ENCODE measurements at regions not wholly inside any gene's neighbourhood (a gene's known extent, or its start where the extent isn't known, plus 50 kb on each side); places are given as distances from the start of the nearest gene placed in this dataset.

DNA sequence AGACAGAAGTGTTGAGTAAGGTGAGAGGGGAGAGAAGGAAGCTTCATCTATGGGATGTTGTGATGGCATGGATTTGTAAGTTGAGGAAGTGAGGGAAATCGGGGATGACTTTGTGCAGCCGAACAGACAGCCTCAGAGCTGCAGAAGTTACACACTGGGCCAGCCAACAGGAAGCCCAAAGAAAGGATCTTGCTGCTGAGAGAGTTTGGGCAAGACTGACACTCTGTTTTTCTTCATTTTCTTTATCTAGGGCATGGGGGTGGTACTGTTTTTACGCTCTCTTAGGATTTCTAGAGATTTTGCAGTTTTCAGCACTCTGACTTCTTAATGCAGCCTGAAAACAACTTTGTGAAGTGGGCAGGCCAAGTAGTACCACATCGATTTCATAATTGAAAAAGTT, 509.9 kb upstream of the TENM4 start:
- H3K79me1 ChIP-seq (ENCODE audit: low read depth, low read length): no peaks in the 10 kb centered on the region
- no peak overlapping the region for H3K4ac ChIP-seq (replicated peaks; ENCODE audit: insufficient read length, low read depth, low read length)
- H4K5ac ChIP-seq (ENCODE audit: insufficient read length, low read depth, low read length): no peak overlapping the region
- H2BK20ac ChIP-seq (ENCODE audit: low read length): no peak overlapping the region
- no peak overlapping the region for H3K14ac ChIP-seq (ENCODE audit: insufficient read length)
- no peak overlapping the region for H2BK5ac ChIP-seq (ENCODE audit: low read depth, low read length)
- CTCF ChIA-PET (ENCODE audit: partially characterized antibody): interaction anchor here (1.0 to 1.6 kb wide), 6 partner anchors 19 to 332 kb away, joined by 3 to 5 read pairs (median 4); no protein-coding TSS in a partner anchor
- H3K79me2 ChIP-seq (ENCODE audit: control insufficient read depth in 1 of 2, insufficient read depth in 2 of 2, low read length in 2 of 2): no peaks in the 10 kb centered on the region
- no peak overlapping the region for H2AK5ac ChIP-seq (ENCODE audit: low read depth, low read length)
- no peak overlapping the region for H2BK120ac ChIP-seq (replicated peaks; ENCODE audit: low read depth, low read length)
- no peak overlapping the region for H2AFZ ChIP-seq (ENCODE audit: low read length)
- POLR2A ChIA-PET (ENCODE audit: partially characterized antibody): no interaction called here
- no peaks in the 10 kb centered on the region for H3K27me3 ChIP-seq (replicated peaks in 1 of 4; ENCODE audit: control insufficient read depth in 3 of 4, extremely low read depth in 1 of 4, insufficient read depth in 3 of 4, low read length in 3 of 4)
- no peak overlapping the region for H3K9ac ChIP-seq (replicated peaks in 1 of 4; ENCODE audit: extremely low read depth in 1 of 4, low read depth in 3 of 4, low read length in 3 of 4)
- H2BK15ac ChIP-seq (ENCODE audit: low read length): no peak overlapping the region
- no peak for DNase-seq (ENCODE audit: low read depth in 1 of 2, low spot score in 2 of 2)
- no peak overlapping the region for H3K27ac ChIP-seq (ENCODE audit: low read depth, low read length)
- no peak overlapping the region for H3K23ac ChIP-seq (ENCODE audit: insufficient read length)
- no peaks in the 10 kb centered on the region for H4K20me1 ChIP-seq (replicated peaks in 1 of 2; ENCODE audit: control insufficient read depth in 1 of 2, insufficient read depth in 2 of 2, low read length in 2 of 2)
- H2BK12ac ChIP-seq (ENCODE audit: low read depth, low read length): no peak overlapping the region
- H3K18ac ChIP-seq (ENCODE audit: extremely low read depth, low read length): no peak overlapping the region
- H3K4me1 ChIP-seq (replicated peaks in 1 of 4; ENCODE audit: control insufficient read depth in 3 of 4, insufficient read depth in 4 of 4, low read length in 3 of 4): no peaks in the 10 kb centered on the region
- no peak overlapping the region for H4K8ac ChIP-seq (ENCODE audit: extremely low read depth, insufficient read depth, low read length)
- H3K4me2 ChIP-seq (ENCODE audit: insufficient read depth in 1 of 2, low read depth in 2 of 2, low read length in 2 of 2): no peak overlapping the region
- no peaks in the 10 kb centered on the region for H3K9me3 ChIP-seq (ENCODE audit: insufficient read depth in 2 of 2, low read depth in 1 of 2, low read length in 1 of 2)
- no peak overlapping the region for H4K91ac ChIP-seq (replicated peaks; ENCODE audit: insufficient read length, low read length)
- FAIRE-seq: no peak
- no peak overlapping the region for H3K4me3 ChIP-seq (ENCODE audit: extremely low read depth in 1 of 4, insufficient read depth in 2 of 4, low read depth in 3 of 4, low read length in 4 of 4)
- H3K23me2 ChIP-seq (ENCODE audit: low read depth, low read length): no peaks in the 10 kb centered on the region
- 88% methylated on average over 4 of the region's 4 CpGs; no CpG with 5 or more reads in 1 of the 2 experiments for WGBS, 2 experiments (ENCODE audit: extremely low coverage in 1 of 2, insufficient coverage in 1 of 2, insufficient read length in 1 of 2, insufficient replicate concordance in 2 of 2, low coverage in 1 of 2, low lambda C conversion rate in 2 of 2, missing lambda C conversion rate in 1 of 2)
- no peak overlapping the region for H3K56ac ChIP-seq (replicated peaks; ENCODE audit: insufficient read length, low read depth, low read length)
- H3K36me3 ChIP-seq (ENCODE audit: control insufficient read depth in 2 of 4, insufficient read depth in 4 of 4, low read length in 3 of 4): no peaks in the 10 kb centered on the region
- TF ChIP-seq POLR2AphosphoS5 (IDR thresholded peaks at IDR 0.05; ENCODE audit: low read depth, low read length): no peak
- TF ChIP-seq SP2 (IDR thresholded peaks at IDR 0.05; ENCODE audit: low read length): no peak
- TF ChIP-seq GABPA (IDR thresholded peaks at IDR 0.05; ENCODE audit: borderline replicate concordance, insufficient read depth, low read length): no peak
- no peak for TF ChIP-seq SUZ12 (IDR thresholded peaks at IDR 0.05; ENCODE audit: low read length)
- TF ChIP-seq SAP30 (IDR thresholded peaks at IDR 0.05; ENCODE audit: insufficient read depth, insufficient replicate concordance, low read length): no peak

All from H1 (cell line).